ENCODE measurements at regions not wholly inside any gene's neighbourhood (a gene's known extent, or its start where the extent isn't known, plus 50 kb on each side); places are given as distances from the start of the nearest gene placed in this dataset.

GRCh38 chr5:109953761-109954160, 264.0 kb downstream of the MAN2A1 start:
- H2AK9ac ChIP-seq (replicated peaks; ENCODE audit: low read depth, low read length, poor library complexity) = no peak overlapping the region
- no peaks in the 10 kb centered on the region for H3K36me3 ChIP-seq (ENCODE audit: control insufficient read depth, insufficient read depth, low read length)
- H3K23ac ChIP-seq (ENCODE audit: low read depth, low read length) = no peak overlapping the region
- no peak overlapping the region for H2AFZ ChIP-seq (replicated peaks; ENCODE audit: low read length, poor library complexity)
- H2BK5ac ChIP-seq (ENCODE audit: low read depth, low read length, poor library complexity, severe bottlenecking) = no peak overlapping the region
- no peaks in the 10 kb centered on the region for H3K9me1 ChIP-seq (ENCODE audit: insufficient read depth, low read length)
- no TSS peak for BruUV-seq (replicated peaks)
- H2AK5ac ChIP-seq (ENCODE audit: low read depth, low read length) = no peak overlapping the region
- no peaks in the 10 kb centered on the region for H3K9me3 ChIP-seq (ENCODE audit: control insufficient read depth, insufficient read depth, low read length)
- dilution Hi-C loops (cut with HindIII; ENCODE audit: low sequenced_read_pairs, unreplicated experiment) = no loop called here
- TF ChIP-seq RCOR1 (IDR thresholded peaks at IDR 0.05; ENCODE audit: insufficient replicate concordance, low read length) (no peak), POLR2A (IDR thresholded peaks at IDR 0.05; ENCODE audit: low read depth, low read length) (no peak), CEBPB (IDR thresholded peaks at IDR 0.05; ENCODE audit: low read depth, low read length) (no peak), CHD1 (IDR thresholded peaks at IDR 0.05; ENCODE audit: low read depth, low read length) (no peak), BHLHE40 (IDR thresholded peaks at IDR 0.05; ENCODE audit: low read depth, low read length) (no peak), NFE2L2 (IDR thresholded peaks at IDR 0.05; ENCODE audit: low read depth, low read length) (no peak), SMC3 (IDR thresholded peaks at IDR 0.05; ENCODE audit: low read depth, low read length) (no peak), RFX5 (IDR thresholded peaks at IDR 0.05; ENCODE audit: low read depth, low read length) (no peak), MAZ (IDR thresholded peaks at IDR 0.05; ENCODE audit: borderline replicate concordance, low read depth, low read length) (no peak), USF2 (IDR thresholded peaks at IDR 0.05; ENCODE audit: low read depth, low read length) (no peak)
- 29% methylated on average over 1 of the region's 1 CpG; no CpG with 5 or more reads in 1 of the 2 experiments for WGBS, 2 experiments (ENCODE audit: extremely low coverage in 2 of 2, insufficient read length in 1 of 2)
- ChIA-PET POLR2A (ENCODE audit: unreplicated experiment) (no interaction called here), CTCF (no interaction called here)
- in situ Hi-C loops (cut with MboI; ENCODE audit: low sequenced_read_pairs) = no loop called here
- intact Hi-C loops (cut with micrococcal nuclease) = no loop called here
- H3K4ac ChIP-seq (ENCODE audit: low read depth, low read length) = no peak overlapping the region
- no peaks in the 10 kb centered on the region for H4K20me1 ChIP-seq (ENCODE audit: insufficient read depth, low read length)
- no peak overlapping the region for H3K14ac ChIP-seq (replicated peaks; ENCODE audit: low read depth, low read length)
- no peak overlapping the region for H3K4me2 ChIP-seq (ENCODE audit: low read depth, low read length)
- no peak overlapping the region for H3K18ac ChIP-seq (ENCODE audit: low read depth, low read length)
- H3K27me3 ChIP-seq (ENCODE audit: control insufficient read depth, insufficient read depth, low read length) = no peaks in the 10 kb centered on the region; the same call in 1 of the 2 replicates
- no peak overlapping the region for H4K8ac ChIP-seq (ENCODE audit: low read depth in 2 of 2, low read length in 2 of 2)
- H3K4me1 ChIP-seq (ENCODE audit: control insufficient read depth, insufficient read depth, low read length) = no peaks in the 10 kb centered on the region
- H4K5ac ChIP-seq (ENCODE audit: low read depth, low read length) = no peak overlapping the region
- H2BK120ac ChIP-seq (ENCODE audit: low read depth, low read length) = no peak overlapping the region
- no peak overlapping the region for H3K4me3 ChIP-seq (ENCODE audit: insufficient read depth, low read depth, low read length)
- no peaks in the 10 kb centered on the region for H3K79me1 ChIP-seq (ENCODE audit: low read depth in 1 of 2, low read length in 2 of 2)
- DNase-seq (no peak), ATAC-seq (ENCODE audit: low read depth) (no peak)
- H2BK20ac ChIP-seq (ENCODE audit: low read depth, low read length) = no peak overlapping the region
- no peak overlapping the region for H2BK15ac ChIP-seq (ENCODE audit: low read depth, low read length)
- H3K56ac ChIP-seq (ENCODE audit: extremely low read depth, insufficient read depth, low read length) = no peak overlapping the region
- H3K9ac ChIP-seq (ENCODE audit: low read depth, low read length) = no peak overlapping the region
- no peak overlapping the region for H3K27ac ChIP-seq (ENCODE audit: insufficient read depth, low read length)
- H4K91ac ChIP-seq (ENCODE audit: insufficient read depth, low read depth, low read length) = no peak overlapping the region

Data from IMR-90 (cell line).